ENCODE measurements at regions not wholly inside any gene's neighbourhood (a gene's known extent, or its start where the extent isn't known, plus 50 kb on each side); places are given as distances from the start of the nearest gene placed in this dataset.

- WGBS, 2 experiments (ENCODE audit: insufficient coverage in 1 of 2, insufficient read length in 1 of 2): 96 to 100% methylated on average over 3 to 4 of the region's 4 CpGs
- no peaks in the 10 kb centered on the region for H3K9me3 ChIP-seq (ENCODE audit: control insufficient read depth, low read length)
Observed at GRCh38 chr20:60629206-60629605, 622.9 kb upstream of the CDH4 start.

GRCh38 chr20:60630609-60631008 lies 621.5 kb upstream of the CDH4 start:
- H3K27me3 ChIP-seq (ENCODE audit: control insufficient read depth, insufficient read depth, low read length, poor library complexity, severe bottlenecking): no peaks in the 10 kb centered on the region
- H3K27ac ChIP-seq (ENCODE audit: low read depth, low read length): no peak overlapping the region
- H3K4me3 ChIP-seq (ENCODE audit: low read length): no peak overlapping the region
- H3K9me3 ChIP-seq (ENCODE audit: control insufficient read depth, low read length): no peaks in the 10 kb centered on the region
- Mint-ChIP-seq H3K9me3 (no peaks in the 10 kb centered on the region), H3K27me3 (ENCODE audit: insufficient read depth) (peaks cover 2% of the 10 kb centered on the region), H3K27ac (no peak overlapping the region), H3K4me1 (peaks cover 2% of the 10 kb centered on the region), H3K4me3 (no peak overlapping the region), H3K36me3 (ENCODE audit: low read depth) (no peaks in the 10 kb centered on the region)
- peak; percentile 57 for DNase-seq
- 74 to 85% methylated on average over 2 to 8 of the region's 8 CpGs for WGBS, 2 experiments (ENCODE audit: insufficient coverage in 1 of 2, insufficient read length in 1 of 2)
- no peaks in the 10 kb centered on the region for H3K4me1 ChIP-seq (ENCODE audit: control insufficient read depth, insufficient read depth, low read length)
- no peak for TF ChIP-seq CTCF (conservative IDR thresholded peaks at IDR 0.05)
- H3K9ac ChIP-seq (ENCODE audit: extremely low read depth, low read length, poor library complexity, severe bottlenecking): no peak overlapping the region
- H3K36me3 ChIP-seq (ENCODE audit: control insufficient read depth, insufficient read depth, low read length): no peaks in the 10 kb centered on the region

More at GRCh38 chr20:60629206-60629605, 622.9 kb upstream of the CDH4 start:
- Mint-ChIP-seq H3K36me3 (ENCODE audit: low read depth) (no peaks in the 10 kb centered on the region), H3K4me1 (peaks cover 2% of the 10 kb centered on the region), H3K4me3 (no peak overlapping the region), H3K27me3 (ENCODE audit: insufficient read depth) (peaks cover 2% of the 10 kb centered on the region), H3K9me3 (no peaks in the 10 kb centered on the region), H3K27ac (no peak overlapping the region)
- H3K9ac ChIP-seq (ENCODE audit: extremely low read depth, low read length, poor library complexity, severe bottlenecking): no peak overlapping the region
- H3K4me3 ChIP-seq (ENCODE audit: low read length): no peak overlapping the region
- no peaks in the 10 kb centered on the region for H3K4me1 ChIP-seq (ENCODE audit: control insufficient read depth, insufficient read depth, low read length)
- no peaks in the 10 kb centered on the region for H3K27me3 ChIP-seq (ENCODE audit: control insufficient read depth, insufficient read depth, low read length, poor library complexity, severe bottlenecking)
- no peak for TF ChIP-seq CTCF (conservative IDR thresholded peaks at IDR 0.05)
- H3K36me3 ChIP-seq (ENCODE audit: control insufficient read depth, insufficient read depth, low read length): no peaks in the 10 kb centered on the region
- no peak for DNase-seq
- H3K27ac ChIP-seq (ENCODE audit: low read depth, low read length): no peak overlapping the region

- H3K4me1 ChIP-seq (ENCODE audit: control insufficient read depth, insufficient read depth, low read length): no peaks in the 10 kb centered on the region
- H3K9me3 Mint-ChIP-seq: peaks cover 9% of the 10 kb centered on the region
- 88 to 96% methylated on average over 5 to 9 of the region's 9 CpGs for WGBS, 2 experiments (ENCODE audit: insufficient coverage in 1 of 2, insufficient read length in 1 of 2)
- H3K27me3 Mint-ChIP-seq (ENCODE audit: insufficient read depth): peaks cover 2% of the 10 kb centered on the region
- no peaks in the 10 kb centered on the region for H3K9me3 ChIP-seq (ENCODE audit: control insufficient read depth, low read length)
- peaks cover 2% of the 10 kb centered on the region for H3K4me1 Mint-ChIP-seq
- no peak overlapping the region for H3K4me3 ChIP-seq (ENCODE audit: low read length)
- no peaks in the 10 kb centered on the region for H3K27me3 ChIP-seq (ENCODE audit: control insufficient read depth, insufficient read depth, low read length, poor library complexity, severe bottlenecking)
- H3K27ac Mint-ChIP-seq: no peak overlapping the region
- no peak for DNase-seq
- no peaks in the 10 kb centered on the region for H3K36me3 Mint-ChIP-seq (ENCODE audit: low read depth)
- H3K27ac ChIP-seq (ENCODE audit: low read depth, low read length): no peak overlapping the region
- no peak overlapping the region for H3K4me3 Mint-ChIP-seq
- H3K9ac ChIP-seq (ENCODE audit: extremely low read depth, low read length, poor library complexity, severe bottlenecking): no peak overlapping the region
- H3K36me3 ChIP-seq (ENCODE audit: control insufficient read depth, insufficient read depth, low read length): no peaks in the 10 kb centered on the region
- no peak for TF ChIP-seq CTCF (conservative IDR thresholded peaks at IDR 0.05)
Observed at GRCh38 chr20:60631585-60632287, 620.3 kb upstream of the CDH4 start.

Measured in endodermal cell (in vitro differentiated cells).